Motor neuron (in vitro differentiated cells): ENCODE measurements at regions not wholly inside any gene's neighbourhood (a gene's known extent, or its start where the extent isn't known, plus 50 kb on each side); places are given as distances from the start of the nearest gene placed in this dataset.
"Not testable (repeated sequence)": the region's sequence is repeated elsewhere in the genome, so short reads cannot be mapped to it uniquely, and the experiment has no call there.

ENCODE experiments used
- ATAC-seq, 8 experiments: fragments of 200-7000 bp; cut with Tn5 transposase; replicated peaks in 6 of 8; 2 replicates each; pipeline ENCODE4 v1.8.0; 2021; ENCODE audit warnings: mild to moderate bottlenecking in 8 of 8, moderate library complexity in 8 of 8
- H3K27ac ChIP-seq, 2 donors: fragments of 250-450 bp; sonication (Bioruptor Pico); 2 replicates each; pipeline ENCODE4 v1.9.0; 2021; ENCODE audit warnings: antibody characterized with exemption in 2 of 2, mild to moderate bottlenecking in 2 of 2, moderate library complexity in 1 of 2
- H3K4me1 ChIP-seq, 2 donors: fragments of 250-450 bp; sonication (Bioruptor Pico); replicated peaks in 1 of 2; 2 replicates each; pipeline ENCODE4 v1.6.1; 2021; ENCODE audit warnings: antibody characterized with exemption in 2 of 2, mild to moderate bottlenecking in 2 of 2, moderate library complexity in 1 of 2
- H3K4me3 ChIP-seq, 5 donors: fragments of 250-450 bp; sonication (Bioruptor Pico); 2 replicates each; pipeline ENCODE4 v1.9.0; 2021; ENCODE audit warnings: antibody characterized with exemption in 5 of 5, mild to moderate bottlenecking in 5 of 5, moderate library complexity in 4 of 5
- WGBS, 10 experiments: fragments of 450-650 bp; shearing (Covaris generic); methylation state at CpG; one replicate each; pipeline ENCODE4 v1.0.0; 2022; 5-methylcytosine and 5-hydroxymethylcytosine counted together
- in situ Hi-C, 9 experiments: fragments of 400-800 bp; cut with MboI; loops; one replicate each; pipeline ENCODE4 v1.15.0; 2021; ENCODE audit warnings: low sequenced_read_pairs in 9 of 9, low pct_unique_long_range_greater_than_20kb in 2 of 9; ENCODE audit not compliant: unreplicated experiment in 9 of 9

DNA sequence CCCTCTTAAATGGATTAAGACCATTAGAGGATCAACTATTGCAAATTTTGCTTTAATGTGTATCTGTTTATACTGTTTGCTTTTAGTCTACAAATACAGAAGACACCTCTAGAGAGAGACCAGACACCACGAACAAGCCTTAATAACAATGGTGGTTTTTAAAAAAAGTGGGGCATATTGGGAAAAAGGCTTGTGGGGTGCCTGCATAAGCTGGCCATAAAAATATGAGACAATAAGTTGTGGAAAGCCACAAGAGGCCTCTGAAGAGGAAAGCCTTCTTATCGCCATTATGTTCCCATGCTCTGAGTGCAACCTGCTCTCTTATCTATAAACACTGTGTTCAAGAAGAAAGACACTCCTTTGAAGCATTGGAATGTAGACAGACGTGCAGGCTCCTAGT lies 52.0 kb upstream of the PRSS16 start:
- WGBS, 10 experiments = 20 to 100% (median 58%) methylated on average over 1 to 2 of the region's 3 CpGs; no CpG with 5 or more reads in 4 of the 10 experiments
- not testable (repeated sequence) for H3K27ac ChIP-seq, ATAC-seq, H3K4me3 ChIP-seq, H3K4me1 ChIP-seq
- in situ Hi-C loops = loop anchor here in 1 of 9 experiments (25.0 kb wide), 1 partner anchor 317 kb away; no protein-coding TSS in a partner anchor
